GM12878 (cell line): ENCODE measurements at regions not wholly inside any gene's neighbourhood (a gene's known extent, or its start where the extent isn't known, plus 50 kb on each side); places are given as distances from the start of the nearest gene placed in this dataset.

Experiments used
- ATAC-seq: fragments of 200-7000 bp; cut with Tn5 transposase; 3 replicates; pipeline ENCODE4 v1.9.1; 2020; ENCODE audit warnings: mild to moderate bottlenecking, moderate library complexity
- BruUV-seq: library from RNA; stranded (reverse); fragments of 400-500 nt; replicated peaks from 2 replicates; lab custom pipeline; 2021; lab: Mats Ljungman, UMichigan
- CTCF ChIA-PET: fragments of 300-600 bp; sonication (Branson Sonifier 250); formaldehyde crosslinking; extraction: SDS; loops from one replicate; lab custom pipeline; 2021; ENCODE audit warnings: inconsistent platforms; lab: Yijun Ruan, JAX
- POLR2A ChIA-PET: fragments of 350-600 bp; formaldehyde crosslinking; extraction: SDS; loops from one replicate; lab custom pipeline; 2021; ENCODE audit warnings: inconsistent platforms; lab: Charles Lee
- RAD21 ChIA-PET: fragments of 300-600 bp; sonication (Branson Sonifier 250); formaldehyde crosslinking; loops from one replicate; lab custom pipeline; 2023; ENCODE audit warnings: antibody characterized with exemption; ENCODE audit not compliant: unreplicated experiment; lab: Charles Lee
- SMC1A ChIA-PET: fragments of 300-600 bp; sonication (Branson Sonifier 250); formaldehyde crosslinking; loops from one replicate; lab custom pipeline; 2023; ENCODE audit not compliant: unreplicated experiment, uncharacterized antibody; lab: Charles Lee
- DNase-seq: peaks from one replicate; pipeline ENCODE4 v3.0.0-alpha.2; 2011; ENCODE audit warnings: low read depth, low spot score
- FAIRE-seq: peaks from 3 replicates; lab custom pipeline; 2011; peaks lifted over from hg19 to GRCh38; lab: Jason Lieb, UNC
- H2AFZ ChIP-seq: 2 replicates; pipeline ENCODE4 v1.6.0; 2011; ENCODE audit warnings: low read depth, low read length, control low read depth; ENCODE audit not compliant: control insufficient read depth
- H3K27ac ChIP-seq: 2 replicates; pipeline ENCODE4 v1.5.1; 2011; ENCODE audit warnings: control low read depth; ENCODE audit not compliant: control insufficient read depth, insufficient read depth
- H3K27me3 ChIP-seq, 2 experiments: replicated peaks in 1 of 2; 2 replicates each; pipeline versions ENCODE4 v1.6.0 to v1.6.1; 2011; ENCODE audit warnings: low read length in 1 of 2; ENCODE audit not compliant: control insufficient read depth in 2 of 2, insufficient read depth in 2 of 2
- H3K36me3 ChIP-seq, 2 experiments: 2 replicates each; pipeline ENCODE4 v1.5.1; 2011; ENCODE audit warnings: low read length in 1 of 2; ENCODE audit not compliant: control insufficient read depth in 2 of 2, insufficient read depth in 2 of 2
- H3K4me1 ChIP-seq: 2 replicates; pipeline ENCODE4 v1.6.1; 2011; ENCODE audit warnings: mild to moderate bottlenecking, low read length, moderate library complexity, mixed read lengths; ENCODE audit not compliant: control insufficient read depth, insufficient read depth
- H3K4me2 ChIP-seq: 2 replicates; pipeline ENCODE4 v1.6.0; 2011; ENCODE audit warnings: control low read depth; ENCODE audit not compliant: control insufficient read depth, insufficient read depth
- H3K4me3 ChIP-seq: fragments of 200-600 bp; sonication (generic); 2 replicates; pipeline ENCODE4 v1.5.1; 2016
- H3K79me2 ChIP-seq: 2 replicates; pipeline ENCODE4 v1.6.0; 2011; ENCODE audit warnings: low read length; ENCODE audit not compliant: control insufficient read depth, insufficient read depth
- H3K9ac ChIP-seq: 2 replicates; pipeline ENCODE4 v1.8.0; 2011; ENCODE audit warnings: low read length, control low read depth, mixed read lengths; ENCODE audit not compliant: control insufficient read depth, insufficient read depth
- H3K9me3 ChIP-seq: replicated peaks from 3 replicates; pipeline ENCODE4 v1.5.1; 2011; ENCODE audit warnings: mild to moderate bottlenecking, low read length; ENCODE audit not compliant: control insufficient read depth, insufficient read depth
- H4K20me1 ChIP-seq: 2 replicates; pipeline ENCODE4 v1.6.0; 2011; ENCODE audit not compliant: control insufficient read depth, insufficient read depth
- ATF7 ChIP-seq: fragments of 450-650 bp; IDR thresholded peaks from 2 replicates; pipeline ENCODE4 v1.6.1; 2016; ENCODE audit warnings: low read depth, mild to moderate bottlenecking
- CEBPZ ChIP-seq: fragments of 150-350 bp; IDR thresholded peaks from 2 replicates; pipeline ENCODE4 v1.6.1; 2016; ENCODE audit warnings: low read depth, low read length
- EP300 ChIP-seq, 2 experiments: fragments of 150-350 bp in 1 of 2; IDR thresholded peaks; 2 replicates each; pipeline ENCODE4 v1.6.1; 2011 to 2012; ENCODE audit warnings: low read depth in 2 of 2, low read length in 2 of 2, borderline replicate concordance in 1 of 2, improper control_type of control experiment in 1 of 2, inconsistent platforms in 1 of 2; ENCODE audit not compliant: control insufficient read depth in 1 of 2
- HDAC6 ChIP-seq: fragments of 200-600 bp; sonication (generic); IDR thresholded peaks from one replicate; pipeline ENCODE4 v1.8.0; 2017; ENCODE audit warnings: antibody characterized with exemption; ENCODE audit not compliant: unreplicated experiment
- KLF5 ChIP-seq: fragments of 450-650 bp; IDR thresholded peaks from 2 replicates; pipeline ENCODE4 v1.6.1; 2014; ENCODE audit warnings: mild to moderate bottlenecking; ENCODE audit not compliant: partially characterized antibody
- PAX5 ChIP-seq: IDR thresholded peaks from 2 replicates; pipeline ENCODE4 v1.6.1; 2011; ENCODE audit warnings: low read depth, low read length, borderline replicate concordance
- POLR2AphosphoS5 ChIP-seq: IDR thresholded peaks from 2 replicates; pipeline ENCODE4 v1.6.1; 2011; ENCODE audit warnings: mild to moderate bottlenecking, low read length, inconsistent platforms
- SMC3 ChIP-seq: IDR thresholded peaks from 2 replicates; pipeline ENCODE4 v1.6.1; 2011; ENCODE audit warnings: low read length, improper control_type of control experiment, borderline replicate concordance
- TCF12 ChIP-seq: IDR thresholded peaks from 2 replicates; pipeline ENCODE4 v1.6.1; 2011; ENCODE audit warnings: low read depth, mild to moderate bottlenecking, low read length
- ZNF207 ChIP-seq: fragments of 450-650 bp; IDR thresholded peaks from 2 replicates; pipeline ENCODE4 v1.6.1; 2014; ENCODE audit warnings: antibody characterized with exemption, mild to moderate bottlenecking, borderline replicate concordance
- WGBS: methylation state at CpG from one replicate; pipeline ENCODE4 v1.1.6; 2016; ENCODE audit warnings: low lambda C conversion rate; ENCODE audit not compliant: insufficient replicate concordance, insufficient coverage; ENCODE audit errors: missing lambda C conversion rate; 5-methylcytosine and 5-hydroxymethylcytosine counted together
- in situ Hi-C: fragments of 300-500 bp; cut with MboI; formaldehyde crosslinking; loops from 9 replicates; pipeline ENCODE4 v1.14.3; 2018; ENCODE audit warnings: mixed read lengths
- intact Hi-C: fragments of 100-400 bp; cut with micrococcal nuclease; formaldehyde crosslinking; loops from one replicate; pipeline ENCODE4 v1.14.2; 2022; ENCODE audit not compliant: unreplicated experiment
- TF ChIP-seq, protein P1 (sequence below): IDR thresholded peaks from 2 replicates; pipeline ENCODE4 v1.6.1; 2012; ENCODE audit warnings: mild to moderate bottlenecking, low read depth, low read length
- TF ChIP-seq, protein P2 (sequence below): fragments of 450-650 bp; IDR thresholded peaks from 2 replicates; pipeline ENCODE4 v1.6.1; 2016; ENCODE audit warnings: mild to moderate bottlenecking, moderate library complexity, borderline replicate concordance

GRCh38 chr13:30116379-30116778, 191.0 kb downstream of the KATNAL1 start:
- no peak for ATAC-seq
- SMC1A ChIA-PET: interaction anchor here (0.7 to 7.7 kb wide), 8 partner anchors 10 to 354 kb away, joined by 3 to 165 read pairs (median 6); no protein-coding TSS in a partner anchor
- CTCF ChIA-PET: interaction anchor here (1.0 to 8.9 kb wide), 18 partner anchors 9 to 609 kb away, joined by 3 to 286 read pairs (median 8); no protein-coding TSS in a partner anchor
- POLR2A ChIA-PET: no interaction called here
- H3K36me3 ChIP-seq: no peaks in the 10 kb centered on the region
- no TSS peak for BruUV-seq
- H3K27ac ChIP-seq: no peak overlapping the region
- 19% methylated on average over 6 of the region's 6 CpGs for WGBS
- no peak overlapping the region for H3K4me3 ChIP-seq
- in situ Hi-C loops (loop anchor here (5.0 kb wide), 3 partner anchors 269 to 609 kb away; no protein-coding TSS in a partner anchor), intact Hi-C loops (no loop called here)
- TF ChIP-seq, protein P1, sequence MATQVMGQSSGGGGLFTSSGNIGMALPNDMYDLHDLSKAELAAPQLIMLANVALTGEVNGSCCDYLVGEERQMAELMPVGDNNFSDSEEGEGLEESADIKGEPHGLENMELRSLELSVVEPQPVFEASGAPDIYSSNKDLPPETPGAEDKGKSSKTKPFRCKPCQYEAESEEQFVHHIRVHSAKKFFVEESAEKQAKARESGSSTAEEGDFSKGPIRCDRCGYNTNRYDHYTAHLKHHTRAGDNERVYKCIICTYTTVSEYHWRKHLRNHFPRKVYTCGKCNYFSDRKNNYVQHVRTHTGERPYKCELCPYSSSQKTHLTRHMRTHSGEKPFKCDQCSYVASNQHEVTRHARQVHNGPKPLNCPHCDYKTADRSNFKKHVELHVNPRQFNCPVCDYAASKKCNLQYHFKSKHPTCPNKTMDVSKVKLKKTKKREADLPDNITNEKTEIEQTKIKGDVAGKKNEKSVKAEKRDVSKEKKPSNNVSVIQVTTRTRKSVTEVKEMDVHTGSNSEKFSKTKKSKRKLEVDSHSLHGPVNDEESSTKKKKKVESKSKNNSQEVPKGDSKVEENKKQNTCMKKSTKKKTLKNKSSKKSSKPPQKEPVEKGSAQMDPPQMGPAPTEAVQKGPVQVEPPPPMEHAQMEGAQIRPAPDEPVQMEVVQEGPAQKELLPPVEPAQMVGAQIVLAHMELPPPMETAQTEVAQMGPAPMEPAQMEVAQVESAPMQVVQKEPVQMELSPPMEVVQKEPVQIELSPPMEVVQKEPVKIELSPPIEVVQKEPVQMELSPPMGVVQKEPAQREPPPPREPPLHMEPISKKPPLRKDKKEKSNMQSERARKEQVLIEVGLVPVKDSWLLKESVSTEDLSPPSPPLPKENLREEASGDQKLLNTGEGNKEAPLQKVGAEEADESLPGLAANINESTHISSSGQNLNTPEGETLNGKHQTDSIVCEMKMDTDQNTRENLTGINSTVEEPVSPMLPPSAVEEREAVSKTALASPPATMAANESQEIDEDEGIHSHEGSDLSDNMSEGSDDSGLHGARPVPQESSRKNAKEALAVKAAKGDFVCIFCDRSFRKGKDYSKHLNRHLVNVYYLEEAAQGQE: no peak
- TF ChIP-seq CEBPZ (no peak), POLR2AphosphoS5 (no peak), TCF12 (no peak), ATF7 (no peak), PAX5 (no peak), HDAC6 (no peak), SMC3 (no peak), EP300 (IDR thresholded peaks at IDR 0.05; ENCODE audit: borderline replicate concordance in 1 of 2, control insufficient read depth in 1 of 2, low read depth in 2 of 2, low read length in 2 of 2) (no peak), KLF5 (no peak), ZNF207 (no peak)
- TF ChIP-seq, protein P2, sequence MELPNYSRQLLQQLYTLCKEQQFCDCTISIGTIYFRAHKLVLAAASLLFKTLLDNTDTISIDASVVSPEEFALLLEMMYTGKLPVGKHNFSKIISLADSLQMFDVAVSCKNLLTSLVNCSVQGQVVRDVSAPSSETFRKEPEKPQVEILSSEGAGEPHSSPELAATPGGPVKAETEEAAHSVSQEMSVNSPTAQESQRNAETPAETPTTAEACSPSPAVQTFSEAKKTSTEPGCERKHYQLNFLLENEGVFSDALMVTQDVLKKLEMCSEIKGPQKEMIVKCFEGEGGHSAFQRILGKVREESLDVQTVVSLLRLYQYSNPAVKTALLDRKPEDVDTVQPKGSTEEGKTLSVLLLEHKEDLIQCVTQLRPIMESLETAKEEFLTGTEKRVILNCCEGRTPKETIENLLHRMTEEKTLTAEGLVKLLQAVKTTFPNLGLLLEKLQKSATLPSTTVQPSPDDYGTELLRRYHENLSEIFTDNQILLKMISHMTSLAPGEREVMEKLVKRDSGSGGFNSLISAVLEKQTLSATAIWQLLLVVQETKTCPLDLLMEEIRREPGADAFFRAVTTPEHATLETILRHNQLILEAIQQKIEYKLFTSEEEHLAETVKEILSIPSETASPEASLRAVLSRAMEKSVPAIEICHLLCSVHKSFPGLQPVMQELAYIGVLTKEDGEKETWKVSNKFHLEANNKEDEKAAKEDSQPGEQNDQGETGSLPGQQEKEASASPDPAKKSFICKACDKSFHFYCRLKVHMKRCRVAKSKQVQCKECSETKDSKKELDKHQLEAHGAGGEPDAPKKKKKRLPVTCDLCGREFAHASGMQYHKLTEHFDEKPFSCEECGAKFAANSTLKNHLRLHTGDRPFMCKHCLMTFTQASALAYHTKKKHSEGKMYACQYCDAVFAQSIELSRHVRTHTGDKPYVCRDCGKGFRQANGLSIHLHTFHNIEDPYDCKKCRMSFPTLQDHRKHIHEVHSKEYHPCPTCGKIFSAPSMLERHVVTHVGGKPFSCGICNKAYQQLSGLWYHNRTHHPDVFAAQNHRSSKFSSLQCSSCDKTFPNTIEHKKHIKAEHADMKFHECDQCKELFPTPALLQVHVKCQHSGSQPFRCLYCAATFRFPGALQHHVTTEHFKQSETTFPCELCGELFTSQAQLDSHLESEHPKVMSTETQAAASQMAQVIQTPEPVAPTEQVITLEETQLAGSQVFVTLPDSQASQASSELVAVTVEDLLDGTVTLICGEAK: no peak
- FAIRE-seq: no peak
- no peaks in the 10 kb centered on the region for H4K20me1 ChIP-seq
- H3K9me3 ChIP-seq: no peaks in the 10 kb centered on the region
- H3K4me1 ChIP-seq: peaks cover 13% of the 10 kb centered on the region; the same call in 1 of the 2 replicates
- no peak overlapping the region for H3K4me2 ChIP-seq
- DNase-seq: no peak
- H3K9ac ChIP-seq: no peak overlapping the region
- RAD21 ChIA-PET: interaction anchor here (0.9 to 8.5 kb wide), 6 partner anchors 16 to 434 kb away, joined by 3 to 163 read pairs (median 6); no protein-coding TSS in a partner anchor
- no peaks in the 10 kb centered on the region for H3K27me3 ChIP-seq
- H2AFZ ChIP-seq: no peak overlapping the region
- no peaks in the 10 kb centered on the region for H3K79me2 ChIP-seq
